GM13977 (cell line): ENCODE measurements at regions not wholly inside any gene's neighbourhood (a gene's known extent, or its start where the extent isn't known, plus 50 kb on each side); places are given as distances from the start of the nearest gene placed in this dataset.
"Not testable (repeated sequence)": the region's sequence is repeated elsewhere in the genome, so short reads cannot be mapped to it uniquely, and the experiment has no call there.

Experiments used
- DNase-seq: peaks from one replicate; pipeline ENCODE4 v3.0.0; 2012; ENCODE audit warnings: low spot score
- in situ Hi-C: fragments of 300-500 bp; cut with MboI; formaldehyde crosslinking; loops from one replicate; pipeline ENCODE4 v1.12.0; 2022; ENCODE audit warnings: low sequenced_read_pairs, low pct_unique_long_range_greater_than_20kb, mixed read lengths, inconsistent platforms; ENCODE audit not compliant: unreplicated experiment
- TF ChIP-seq, protein P1 (sequence below): IDR thresholded peaks from 2 replicates; pipeline ENCODE4 v1.5.1; 2012; ENCODE audit warnings: mild to moderate bottlenecking, control low read depth; ENCODE audit not compliant: insufficient read depth; ENCODE audit errors: extremely low read depth, missing control alignments

DNA sequence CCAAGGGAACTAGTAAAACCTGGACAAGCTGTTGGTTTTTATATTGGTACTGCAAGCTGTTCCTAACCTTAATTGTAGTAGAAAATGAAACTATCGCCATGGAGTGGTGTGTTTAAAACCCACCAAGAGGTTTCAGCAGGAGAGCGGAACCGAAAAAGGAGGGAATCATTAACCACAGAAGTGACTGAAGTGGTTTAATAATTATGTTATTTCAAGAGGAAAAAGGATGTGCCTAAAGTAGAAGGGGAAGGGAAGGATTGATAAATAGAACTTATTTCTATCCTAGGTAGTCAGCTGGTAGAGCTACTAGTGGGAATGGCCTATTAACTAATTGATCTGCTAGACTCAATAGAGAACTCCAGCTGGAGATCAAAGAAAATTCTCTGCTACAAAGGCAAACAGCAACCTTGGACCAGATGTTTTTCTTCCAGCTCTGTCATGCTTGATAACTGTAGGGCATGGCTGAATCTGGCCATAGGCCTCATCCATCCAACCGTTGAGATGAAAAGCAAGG is 91.8 kb downstream of the BAMBI start:
- TF ChIP-seq, protein P1, sequence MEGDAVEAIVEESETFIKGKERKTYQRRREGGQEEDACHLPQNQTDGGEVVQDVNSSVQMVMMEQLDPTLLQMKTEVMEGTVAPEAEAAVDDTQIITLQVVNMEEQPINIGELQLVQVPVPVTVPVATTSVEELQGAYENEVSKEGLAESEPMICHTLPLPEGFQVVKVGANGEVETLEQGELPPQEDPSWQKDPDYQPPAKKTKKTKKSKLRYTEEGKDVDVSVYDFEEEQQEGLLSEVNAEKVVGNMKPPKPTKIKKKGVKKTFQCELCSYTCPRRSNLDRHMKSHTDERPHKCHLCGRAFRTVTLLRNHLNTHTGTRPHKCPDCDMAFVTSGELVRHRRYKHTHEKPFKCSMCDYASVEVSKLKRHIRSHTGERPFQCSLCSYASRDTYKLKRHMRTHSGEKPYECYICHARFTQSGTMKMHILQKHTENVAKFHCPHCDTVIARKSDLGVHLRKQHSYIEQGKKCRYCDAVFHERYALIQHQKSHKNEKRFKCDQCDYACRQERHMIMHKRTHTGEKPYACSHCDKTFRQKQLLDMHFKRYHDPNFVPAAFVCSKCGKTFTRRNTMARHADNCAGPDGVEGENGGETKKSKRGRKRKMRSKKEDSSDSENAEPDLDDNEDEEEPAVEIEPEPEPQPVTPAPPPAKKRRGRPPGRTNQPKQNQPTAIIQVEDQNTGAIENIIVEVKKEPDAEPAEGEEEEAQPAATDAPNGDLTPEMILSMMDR: no peak
- in situ Hi-C loops: no loop called here
- DNase-seq: no peak

DNA sequence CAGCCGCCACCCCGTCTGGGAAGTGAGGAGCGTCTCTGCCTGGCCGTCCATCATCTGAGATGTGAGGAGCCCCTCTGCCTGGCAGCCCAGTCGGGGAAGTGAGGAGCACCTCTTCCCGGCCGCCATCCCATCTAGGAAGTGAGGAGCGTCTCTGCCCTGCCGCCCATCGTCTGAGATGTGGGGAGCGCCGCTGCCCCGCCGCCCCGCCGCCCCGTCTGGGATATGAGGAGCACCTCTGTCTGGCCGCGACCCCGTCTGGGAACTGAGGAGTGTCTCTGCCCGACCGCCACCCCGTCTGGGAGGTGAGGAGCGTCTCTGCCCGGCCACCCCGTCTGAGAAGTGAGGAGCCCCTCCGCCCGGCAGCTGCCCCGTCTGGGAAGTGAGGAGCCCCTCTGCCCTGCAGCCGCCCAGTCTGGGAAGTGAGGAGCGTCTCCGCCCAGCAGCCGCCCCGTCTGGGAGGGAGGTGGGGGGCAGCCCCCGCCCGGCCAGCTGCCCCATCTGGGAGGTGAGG is 94.3 kb downstream of the BAMBI start:
- DNase-seq, in situ Hi-C loops: not testable (repeated sequence)

DNA sequence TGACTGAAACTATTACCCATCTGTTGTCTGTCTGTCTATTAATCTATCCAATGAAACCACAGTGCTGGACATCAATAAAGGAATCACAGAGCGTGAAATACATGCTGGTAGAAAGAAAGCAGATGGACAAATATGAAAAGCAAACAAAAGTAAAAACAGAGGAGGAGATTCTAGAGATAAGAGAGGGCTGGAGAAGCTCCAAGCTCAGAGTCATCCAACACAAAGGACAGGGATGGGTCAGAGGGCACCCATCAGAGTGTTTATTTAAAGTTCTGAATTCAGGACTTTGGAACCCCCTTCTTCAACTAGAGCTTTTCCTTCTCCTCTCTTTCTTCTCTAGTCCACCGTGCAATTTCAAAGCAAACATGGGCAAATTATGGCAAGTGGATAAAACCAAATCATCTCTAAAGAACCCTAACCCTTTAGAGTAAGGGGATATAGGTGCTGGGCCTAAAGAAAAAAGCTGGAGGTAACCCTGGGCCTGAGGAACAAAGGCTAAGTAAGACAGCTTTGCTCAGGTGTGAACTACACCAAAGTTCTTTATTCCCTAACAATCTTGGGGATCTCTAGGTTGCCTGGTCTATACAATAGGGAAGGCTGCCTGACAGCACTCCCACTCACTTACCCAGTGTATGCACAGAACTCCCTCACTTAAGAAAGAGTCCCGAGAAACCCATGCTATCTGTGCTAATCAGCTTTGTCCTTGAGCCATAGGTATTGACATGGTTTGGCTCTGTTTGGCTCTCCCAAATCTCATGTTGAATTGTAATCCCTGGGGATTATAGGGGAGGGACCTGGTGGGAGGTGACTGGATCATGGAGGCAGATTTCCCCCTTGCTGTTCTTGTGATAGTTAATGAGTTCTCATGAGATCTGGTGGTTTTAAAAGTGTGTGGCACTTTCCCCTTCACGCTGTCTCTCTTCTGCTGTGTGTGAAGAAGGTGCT is 97.0 kb downstream of the BAMBI start:
- in situ Hi-C loops: no loop called here
- no peak for DNase-seq
- TF ChIP-seq, protein P1: no peak

DNA sequence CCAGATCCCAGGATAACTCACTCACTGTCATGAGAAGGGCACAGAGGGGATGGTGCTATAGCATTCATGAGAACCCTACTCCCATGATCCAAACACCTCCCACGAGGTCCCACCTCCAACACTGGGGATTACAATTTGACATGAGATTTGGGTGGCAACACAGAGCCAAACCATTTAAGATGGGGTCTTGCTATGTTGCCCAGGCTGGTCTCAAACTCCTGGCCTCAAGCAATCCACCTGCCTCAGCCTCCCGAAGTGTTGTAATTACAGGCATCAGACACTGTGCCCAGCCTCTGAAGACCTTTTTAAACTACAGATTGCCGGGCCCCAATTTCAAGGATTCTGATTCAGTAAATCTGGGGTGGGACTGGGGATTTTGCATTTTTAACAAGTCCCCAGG is 98.5 kb downstream of the BAMBI start:
- in situ Hi-C loops: no loop called here
- TF ChIP-seq, protein P1: no peak

DNA sequence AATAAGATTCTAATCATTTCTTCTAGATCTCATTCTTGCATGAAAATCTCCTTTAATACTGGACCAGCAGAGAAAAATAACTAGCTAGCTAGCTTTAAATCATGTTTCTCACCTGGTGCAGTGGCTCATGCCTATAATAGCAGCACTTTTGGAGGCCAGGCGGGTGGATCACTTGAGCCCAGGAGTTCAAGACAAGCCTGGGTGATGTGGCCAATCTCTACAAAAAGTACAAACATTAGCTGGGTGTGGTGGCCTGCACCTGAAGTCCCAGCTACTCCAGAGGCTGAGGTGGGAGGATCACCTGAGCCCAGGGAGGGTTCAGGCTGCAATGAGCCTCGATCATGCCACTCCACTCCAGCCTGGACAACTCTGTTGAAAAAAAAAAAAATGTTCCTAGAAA is 99.2 kb downstream of the BAMBI start:
- TF ChIP-seq, protein P1: no peak
- no peak for DNase-seq
- in situ Hi-C loops: no loop called here

More for the DNA sequence above, 98.5 kb downstream of the BAMBI start:
- DNase-seq: no peak

DNA sequence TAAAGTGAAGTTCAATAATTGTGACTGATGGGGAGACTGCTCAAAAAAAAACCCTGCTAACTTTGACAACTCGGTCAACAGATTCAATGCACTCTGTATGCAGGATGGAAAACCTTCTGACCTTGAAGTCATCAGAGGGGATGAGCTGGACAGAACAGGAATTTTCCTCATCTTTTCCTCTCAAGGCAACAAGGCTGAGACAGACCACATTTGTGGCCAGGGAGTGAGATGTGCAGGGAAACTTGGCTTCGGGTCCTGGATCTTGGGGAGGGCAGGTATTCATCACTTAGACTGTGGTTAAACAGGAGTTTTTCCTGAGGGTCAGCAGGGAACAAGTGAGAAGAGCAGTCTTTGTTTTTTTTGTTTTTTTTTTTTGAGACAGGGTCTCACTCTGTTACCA is 100.6 kb downstream of the BAMBI start:
- in situ Hi-C loops: no loop called here
- no peak for DNase-seq
- TF ChIP-seq, protein P1: no peak

DNA sequence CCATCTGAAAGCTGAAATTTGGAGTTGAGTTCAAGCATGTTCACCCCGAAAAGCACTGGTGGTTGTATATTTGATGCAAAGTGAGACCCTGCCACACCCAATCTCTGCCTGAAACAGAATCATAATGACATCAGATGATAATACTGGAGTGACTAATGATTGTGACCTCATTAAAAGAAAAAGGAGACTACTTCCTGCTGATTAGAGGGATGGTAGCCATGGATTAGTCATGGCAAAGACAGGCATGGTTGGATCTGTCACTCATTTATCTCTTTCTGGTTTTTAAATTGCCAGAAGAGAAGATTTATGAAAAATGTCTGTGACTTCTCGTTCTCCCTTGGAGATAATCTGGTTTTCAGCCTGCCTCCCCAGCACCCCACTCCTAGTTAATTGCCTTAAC is 101.2 kb downstream of the BAMBI start:
- in situ Hi-C loops: no loop called here
- DNase-seq: no peak
- TF ChIP-seq, protein P1: no peak
